ENCODE measurements at regions not wholly inside any gene's neighbourhood (a gene's known extent, or its start where the extent isn't known, plus 50 kb on each side); places are given as distances from the start of the nearest gene placed in this dataset.

DNA sequence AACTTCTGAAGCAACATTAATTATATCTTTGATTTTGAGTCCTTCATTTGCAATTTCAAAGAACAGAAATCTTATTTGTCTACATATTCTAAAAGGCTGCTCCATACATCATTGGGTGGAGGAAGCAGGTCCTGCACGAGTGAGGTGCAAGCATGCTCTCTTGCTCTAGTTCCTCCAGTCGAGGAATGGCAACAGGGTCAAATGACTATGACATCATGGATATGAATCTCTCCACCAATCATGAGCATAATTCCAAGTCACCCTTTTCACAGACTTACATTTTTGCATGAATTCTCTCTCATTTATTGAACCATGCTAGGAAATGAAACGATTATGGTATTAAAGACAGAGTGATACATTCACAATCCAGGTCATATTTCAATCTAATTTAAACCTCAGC is 608.8 kb upstream of the SOX11 start:
- Histone ChIP-seq H3K9me3 (no peaks in the 10 kb centered on the region), H3K4me1 (no peaks in the 10 kb centered on the region), H3K27ac (no peak overlapping the region), H3K4me3 (no peak overlapping the region), H3K27me3 (no peaks in the 10 kb centered on the region), H3K36me3 (no peaks in the 10 kb centered on the region)
- no peak for DNase-seq
- intact Hi-C loops (cut with DNase I; ENCODE audit: low total_unique reads): no loop called here
- TF ChIP-seq, protein P1, sequence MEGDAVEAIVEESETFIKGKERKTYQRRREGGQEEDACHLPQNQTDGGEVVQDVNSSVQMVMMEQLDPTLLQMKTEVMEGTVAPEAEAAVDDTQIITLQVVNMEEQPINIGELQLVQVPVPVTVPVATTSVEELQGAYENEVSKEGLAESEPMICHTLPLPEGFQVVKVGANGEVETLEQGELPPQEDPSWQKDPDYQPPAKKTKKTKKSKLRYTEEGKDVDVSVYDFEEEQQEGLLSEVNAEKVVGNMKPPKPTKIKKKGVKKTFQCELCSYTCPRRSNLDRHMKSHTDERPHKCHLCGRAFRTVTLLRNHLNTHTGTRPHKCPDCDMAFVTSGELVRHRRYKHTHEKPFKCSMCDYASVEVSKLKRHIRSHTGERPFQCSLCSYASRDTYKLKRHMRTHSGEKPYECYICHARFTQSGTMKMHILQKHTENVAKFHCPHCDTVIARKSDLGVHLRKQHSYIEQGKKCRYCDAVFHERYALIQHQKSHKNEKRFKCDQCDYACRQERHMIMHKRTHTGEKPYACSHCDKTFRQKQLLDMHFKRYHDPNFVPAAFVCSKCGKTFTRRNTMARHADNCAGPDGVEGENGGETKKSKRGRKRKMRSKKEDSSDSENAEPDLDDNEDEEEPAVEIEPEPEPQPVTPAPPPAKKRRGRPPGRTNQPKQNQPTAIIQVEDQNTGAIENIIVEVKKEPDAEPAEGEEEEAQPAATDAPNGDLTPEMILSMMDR (IDR thresholded peaks at IDR 0.05): no peak

DNA sequence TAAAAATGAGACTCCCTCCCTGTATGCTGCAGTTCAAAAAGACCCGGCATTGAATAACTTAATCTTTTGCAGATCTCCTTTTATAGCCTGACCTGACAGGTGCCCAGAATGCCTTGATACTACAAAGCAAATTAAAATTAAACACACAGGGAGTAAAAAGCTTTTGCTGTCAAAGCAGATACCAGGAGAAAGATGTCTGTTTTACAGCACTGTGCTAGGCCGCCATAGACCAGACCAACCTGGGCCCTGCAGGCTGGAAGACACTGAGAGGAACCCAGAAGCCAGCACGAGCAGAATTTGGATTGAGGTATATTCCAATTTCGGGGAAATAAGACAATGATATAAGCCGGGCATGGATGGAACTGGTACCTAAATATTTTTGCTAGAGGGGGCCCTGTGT is 602.8 kb upstream of the SOX11 start:
- TF ChIP-seq, protein P1 (IDR thresholded peaks at IDR 0.05): no peak
- Histone ChIP-seq H3K27me3 (no peaks in the 10 kb centered on the region), H3K4me1 (no peaks in the 10 kb centered on the region), H3K4me3 (no peak overlapping the region), H3K36me3 (no peaks in the 10 kb centered on the region), H3K9me3 (no peaks in the 10 kb centered on the region), H3K27ac (no peak overlapping the region)
- DNase-seq: no peak
- intact Hi-C loops (cut with DNase I; ENCODE audit: low total_unique reads): no loop called here

DNA sequence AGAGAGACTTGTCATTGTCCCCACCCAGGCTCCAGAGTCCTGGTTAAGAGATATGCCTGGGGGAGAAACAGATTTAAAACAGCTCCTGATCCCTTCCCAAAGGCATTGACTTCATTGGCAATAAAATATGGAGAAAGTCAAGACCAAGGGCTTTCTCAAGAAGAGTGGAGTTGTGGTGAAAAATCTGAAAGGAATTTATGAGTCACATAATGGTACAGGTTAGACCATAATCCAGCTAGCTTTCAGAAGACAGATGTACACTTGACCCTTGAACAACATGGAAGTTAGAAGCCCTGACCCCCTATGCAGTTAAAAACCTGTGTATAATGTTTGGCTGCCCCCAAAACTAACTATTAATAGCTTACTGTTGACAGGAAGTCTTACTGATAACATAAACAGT is 599.1 kb upstream of the SOX11 start:
- H3K36me3 ChIP-seq: no peaks in the 10 kb centered on the region
- intact Hi-C loops (cut with DNase I; ENCODE audit: low total_unique reads): no loop called here
- H3K4me1 ChIP-seq: no peaks in the 10 kb centered on the region
- H3K4me3 ChIP-seq: no peak overlapping the region
- no peak for DNase-seq
- H3K27ac ChIP-seq: no peak overlapping the region
- peaks cover 0 to 9% (median 0%) of the 10 kb centered on the region in 3 donors for H3K9me3 ChIP-seq
- TF ChIP-seq, protein P1 (IDR thresholded peaks at IDR 0.05): no peak
- no peaks in the 10 kb centered on the region for H3K27me3 ChIP-seq

DNA sequence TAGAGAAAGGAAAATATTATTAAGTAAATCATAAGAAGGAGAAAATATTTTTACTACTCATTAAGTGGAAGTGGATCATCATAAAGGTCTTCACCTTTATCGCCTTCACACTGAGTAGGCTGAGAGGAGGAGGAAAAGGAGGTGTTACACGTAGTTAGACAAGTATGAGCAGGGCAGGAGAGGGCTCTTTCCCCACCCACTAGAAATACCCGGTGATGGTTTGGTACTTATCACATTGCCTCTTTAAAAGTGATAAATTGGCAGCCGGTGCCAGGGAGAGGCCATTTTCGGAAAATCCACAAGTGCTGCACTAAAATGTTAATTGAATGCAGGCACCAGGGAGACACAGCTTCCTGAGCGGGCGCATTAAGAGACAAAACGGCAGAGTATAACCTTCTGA is 598.7 kb upstream of the SOX11 start:
- peaks cover 0 to 9% (median 0%) of the 10 kb centered on the region in 3 donors for H3K9me3 ChIP-seq
- no peak overlapping the region for H3K27ac ChIP-seq
- no peaks in the 10 kb centered on the region for H3K4me1 ChIP-seq
- H3K4me3 ChIP-seq: no peak overlapping the region
- TF ChIP-seq, protein P1 (IDR thresholded peaks at IDR 0.05): no peak
- no peak for DNase-seq
- no peaks in the 10 kb centered on the region for H3K36me3 ChIP-seq
- H3K27me3 ChIP-seq: no peaks in the 10 kb centered on the region
- intact Hi-C loops (cut with DNase I; ENCODE audit: low total_unique reads): no loop called here

DNA sequence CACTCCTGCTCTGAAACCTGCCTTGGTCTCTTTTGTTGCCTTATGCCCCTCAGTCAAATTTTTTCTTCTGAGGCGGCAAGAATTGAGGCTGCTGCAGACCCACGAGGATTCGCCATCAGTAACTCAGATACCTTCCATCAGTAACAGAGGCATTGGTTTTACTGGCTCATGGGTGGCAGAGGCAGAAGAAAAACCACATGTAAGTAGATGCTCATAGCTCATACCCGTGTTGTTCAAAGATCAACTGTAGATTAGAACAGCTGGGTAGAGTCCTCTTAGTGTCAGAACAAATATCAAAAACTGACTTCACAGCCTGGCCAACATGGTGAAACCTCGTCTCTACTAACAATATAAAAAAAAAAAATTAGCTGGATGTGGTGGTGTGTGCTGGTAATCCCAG is 598.0 kb upstream of the SOX11 start:
- TF ChIP-seq, protein P1 (IDR thresholded peaks at IDR 0.05): no peak
- intact Hi-C loops (cut with DNase I; ENCODE audit: low total_unique reads): no loop called here

DNA sequence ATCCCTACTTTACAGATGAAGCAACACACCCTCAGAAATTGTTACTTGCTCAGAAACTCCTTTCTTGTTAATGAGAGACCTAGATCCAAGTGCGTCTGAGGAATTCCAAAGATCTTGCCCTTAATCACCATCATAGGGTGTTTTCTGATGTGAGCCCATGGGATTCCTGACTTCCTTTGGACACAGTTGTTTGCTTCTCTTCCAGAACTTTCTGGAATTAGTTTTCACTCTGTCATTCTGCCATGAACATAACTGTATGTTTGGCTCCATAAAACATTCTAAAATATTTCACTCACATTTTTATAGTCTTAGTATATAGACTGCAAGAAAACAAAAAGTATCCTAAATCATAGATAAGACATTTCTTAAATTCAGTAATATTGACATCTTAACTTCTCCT is 593.9 kb upstream of the SOX11 start:
- H3K4me3 ChIP-seq: no peak overlapping the region
- H3K27me3 ChIP-seq: no peaks in the 10 kb centered on the region
- H3K4me1 ChIP-seq: no peaks in the 10 kb centered on the region

More for the DNA sequence above, 598.0 kb upstream of the SOX11 start:
- Histone ChIP-seq H3K27me3 (no peaks in the 10 kb centered on the region), H3K4me3 (no peak overlapping the region), H3K4me1 (no peaks in the 10 kb centered on the region), H3K27ac (no peak overlapping the region), H3K36me3 (no peaks in the 10 kb centered on the region), H3K9me3 (peaks cover 0 to 9% (median 0%) of the 10 kb centered on the region in 3 donors)
- no peak for DNase-seq

More for the DNA sequence above, 593.9 kb upstream of the SOX11 start:
- Histone ChIP-seq H3K27ac (no peak overlapping the region), H3K36me3 (no peaks in the 10 kb centered on the region), H3K9me3 (peaks cover 0 to 9% (median 0%) of the 10 kb centered on the region in 3 donors)
- intact Hi-C loops (cut with DNase I; ENCODE audit: low total_unique reads): no loop called here
- no peak for DNase-seq
- TF ChIP-seq, protein P1 (IDR thresholded peaks at IDR 0.05): no peak
